CD4-positive, alpha-beta memory T cell (primary cell): ENCODE measurements at regions not wholly inside any gene's neighbourhood (a gene's known extent, or its start where the extent isn't known, plus 50 kb on each side); places are given as distances from the start of the nearest gene placed in this dataset.

Experiments used
- CTCF ChIA-PET: fragments of 350-600 bp; sonication (Branson Sonifier 250); formaldehyde crosslinking; loops from one replicate; lab custom pipeline; 2021; ENCODE audit warnings: inconsistent platforms; ENCODE audit not compliant: partially characterized antibody; lab: Charles Lee
- POLR2A ChIA-PET: fragments of 350-600 bp; sonication (Branson Sonifier 250); formaldehyde crosslinking; loops from one replicate; lab custom pipeline; 2021; ENCODE audit not compliant: partially characterized antibody; lab: Charles Lee
- DNase-seq, 5 donors: peaks; one replicate each; pipeline versions ENCODE4 v3.0.0 to v3.0.0-alpha.2; 2020 to 2022; ENCODE audit warnings: mixed read lengths in 1 of 5
- H3K27ac ChIP-seq: one replicate; pipeline ENCODE4 v1.7.0; 2013; ENCODE audit warnings: low read depth, low read length
- H3K27me3 ChIP-seq: 2 replicates; pipeline ENCODE4 v1.7.0; 2013; ENCODE audit warnings: mild to moderate bottlenecking, low read length, moderate library complexity; ENCODE audit not compliant: insufficient read depth
- H3K36me3 ChIP-seq: 2 replicates; pipeline ENCODE4 v1.7.0; 2013; ENCODE audit warnings: mild to moderate bottlenecking, low read length, moderate library complexity; ENCODE audit not compliant: insufficient read depth
- H3K4me1 ChIP-seq: 2 replicates; pipeline ENCODE4 v1.7.0; 2013; ENCODE audit warnings: mild to moderate bottlenecking, low read length, moderate library complexity; ENCODE audit not compliant: insufficient read depth
- H3K4me3 ChIP-seq, 2 donors: one replicate each; pipeline ENCODE4 v1.7.0; 2013; ENCODE audit warnings: low read length in 2 of 2, mild to moderate bottlenecking in 1 of 2
- H3K9me3 ChIP-seq, 2 donors: one replicate each; pipeline ENCODE4 v1.7.0; 2013; ENCODE audit warnings: low read length in 2 of 2, control low read depth in 1 of 2; ENCODE audit not compliant: control insufficient read depth in 1 of 2
- H3K27ac Mint-ChIP-seq, 7 donors: one replicate each; pipeline ENCODE4 v1.8.0; 2020 to 2021; ENCODE audit warnings: mixed read lengths in 7 of 7, mild to moderate bottlenecking in 6 of 7, inconsistent platforms in 3 of 7, moderate library complexity in 3 of 7
- H3K27me3 Mint-ChIP-seq, 2 donors: one replicate each; pipeline ENCODE4 v1.8.0; 2020 to 2021; ENCODE audit warnings: mixed read lengths in 2 of 2
- H3K36me3 Mint-ChIP-seq, 2 donors: one replicate each; pipeline ENCODE4 v1.8.0; 2020 to 2021; ENCODE audit warnings: mixed read lengths in 2 of 2, inconsistent platforms in 1 of 2, mild to moderate bottlenecking in 1 of 2
- H3K4me1 Mint-ChIP-seq, 4 donors: one replicate each; pipeline ENCODE4 v1.8.0; 2020 to 2021; ENCODE audit warnings: mixed read lengths in 4 of 4, mild to moderate bottlenecking in 1 of 4
- H3K4me3 Mint-ChIP-seq, 8 donors: one replicate each; pipeline ENCODE4 v1.8.0; 2020 to 2021; ENCODE audit warnings: mixed read lengths in 8 of 8, mild to moderate bottlenecking in 7 of 8, moderate library complexity in 6 of 8, inconsistent platforms in 3 of 8
- H3K9me3 Mint-ChIP-seq, 8 donors: one replicate each; pipeline ENCODE4 v1.8.0; 2020 to 2021; ENCODE audit warnings: mixed read lengths in 8 of 8, mild to moderate bottlenecking in 5 of 8, inconsistent platforms in 3 of 8, moderate library complexity in 1 of 8
- intact Hi-C: fragments of 100-400 bp; cut with micrococcal nuclease; formaldehyde crosslinking; loops from one replicate; pipeline ENCODE4 v1.15.1; 2023

DNA sequence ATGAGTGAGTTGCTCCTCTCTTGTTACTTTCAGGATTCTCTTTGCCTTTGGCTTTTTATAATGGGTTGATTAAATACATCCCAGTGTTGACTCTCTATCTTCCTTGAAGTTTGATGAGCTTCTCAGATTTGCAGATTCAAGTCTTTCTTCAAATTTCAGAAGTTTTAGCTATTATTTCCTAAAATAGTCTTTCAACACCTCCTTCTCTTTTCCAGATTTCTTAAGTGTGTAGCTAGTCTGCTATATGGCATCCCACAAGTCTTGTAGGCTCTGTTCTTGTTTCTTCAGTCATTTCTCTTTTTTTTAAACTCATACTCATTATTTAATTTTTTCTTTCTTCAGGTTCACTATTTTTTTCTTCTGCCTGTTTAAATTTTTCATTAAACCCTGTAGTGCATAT, 287.7 kb upstream of the CNTNAP5 start:
- ChIA-PET POLR2A (no interaction called here), CTCF (no interaction called here)
- no peak overlapping the region for H3K4me3 Mint-ChIP-seq
- H3K27me3 ChIP-seq, result no peaks in the 10 kb centered on the region
- no peaks in the 10 kb centered on the region for H3K4me1 Mint-ChIP-seq
- H3K27ac ChIP-seq, result no peak overlapping the region
- no peaks in the 10 kb centered on the region for H3K9me3 ChIP-seq
- no peaks in the 10 kb centered on the region for H3K36me3 Mint-ChIP-seq
- no peaks in the 10 kb centered on the region for H3K36me3 ChIP-seq
- no peaks in the 10 kb centered on the region for H3K4me1 ChIP-seq
- intact Hi-C loops, result no loop called here
- H3K4me3 ChIP-seq, result no peak overlapping the region
- H3K27me3 Mint-ChIP-seq, result no peaks in the 10 kb centered on the region
- no peak for DNase-seq
- peak overlapping the region in 1 of 7 donors; percentile 2 for H3K27ac Mint-ChIP-seq
- peaks cover 0 to 9% (median 0%) of the 10 kb centered on the region in 8 donors for H3K9me3 Mint-ChIP-seq

GRCh38 chr2:123738643-123739042, 286.4 kb upstream of the CNTNAP5 start:
- ChIA-PET POLR2A (no interaction called here), CTCF (no interaction called here)
- H3K4me3 ChIP-seq, result no peak overlapping the region
- no peaks in the 10 kb centered on the region for H3K4me1 ChIP-seq
- no peaks in the 10 kb centered on the region for H3K9me3 ChIP-seq
- peaks cover 0 to 9% (median under 1%) of the 10 kb centered on the region in 8 donors for H3K9me3 Mint-ChIP-seq
- intact Hi-C loops, result no loop called here
- DNase-seq, result no peak
- no peaks in the 10 kb centered on the region for H3K27me3 Mint-ChIP-seq
- H3K27ac ChIP-seq, result no peak overlapping the region
- no peak overlapping the region for H3K27ac Mint-ChIP-seq
- H3K36me3 ChIP-seq, result no peaks in the 10 kb centered on the region
- no peaks in the 10 kb centered on the region for H3K4me1 Mint-ChIP-seq
- no peaks in the 10 kb centered on the region for H3K27me3 ChIP-seq
- no peak overlapping the region for H3K4me3 Mint-ChIP-seq
- H3K36me3 Mint-ChIP-seq, result no peaks in the 10 kb centered on the region

DNA sequence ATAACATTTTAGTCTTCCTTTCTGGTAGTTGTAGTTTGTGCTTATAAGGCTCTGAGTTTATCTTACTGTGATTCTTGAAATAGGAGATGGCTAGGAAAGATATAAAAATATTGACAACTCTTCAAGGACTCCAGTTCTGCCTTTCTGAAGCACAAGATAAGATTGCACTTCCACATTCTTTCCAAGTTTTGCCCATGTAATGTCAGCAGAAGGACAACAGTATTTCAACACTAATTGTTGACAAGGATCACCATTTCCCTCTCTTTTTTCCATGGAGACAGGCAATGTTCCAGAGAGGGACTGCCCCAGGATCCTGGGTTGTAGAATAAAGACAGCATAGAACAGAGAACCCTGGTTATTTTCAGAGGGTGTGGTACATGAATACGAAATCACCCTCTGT, 279.1 kb upstream of the CNTNAP5 start:
- no peaks in the 10 kb centered on the region for H3K27me3 ChIP-seq
- ChIA-PET CTCF (no interaction called here), POLR2A (no interaction called here)
- no peaks in the 10 kb centered on the region for H3K9me3 ChIP-seq
- Mint-ChIP-seq H3K27ac (no peak overlapping the region), H3K4me1 (no peaks in the 10 kb centered on the region), H3K4me3 (no peak overlapping the region), H3K9me3 (peaks cover 0 to 9% (median 2%) of the 10 kb centered on the region in 8 donors), H3K36me3 (no peaks in the 10 kb centered on the region), H3K27me3 (no peaks in the 10 kb centered on the region)
- H3K36me3 ChIP-seq, result no peaks in the 10 kb centered on the region
- no peak for DNase-seq
- no peak overlapping the region for H3K4me3 ChIP-seq
- H3K4me1 ChIP-seq, result no peaks in the 10 kb centered on the region
- no peak overlapping the region for H3K27ac ChIP-seq
- intact Hi-C loops, result no loop called here

DNA sequence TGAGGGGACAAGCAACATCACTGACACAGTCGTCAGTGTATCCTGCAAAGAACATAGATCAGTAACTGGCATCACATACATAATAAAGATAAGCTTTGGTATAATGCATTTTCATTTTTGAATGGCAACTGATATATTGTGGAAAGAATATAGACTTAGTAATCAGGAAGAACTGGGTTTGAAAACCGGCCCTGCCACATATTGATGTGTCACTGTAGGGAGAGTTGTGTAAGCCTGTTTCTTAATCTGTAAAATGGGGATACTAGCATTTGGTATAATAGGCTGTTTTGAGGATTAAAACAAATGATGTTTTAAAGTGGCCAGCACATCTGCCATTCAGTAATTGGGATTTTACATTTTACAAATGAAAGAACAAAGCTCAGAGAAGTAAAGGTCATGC, 277.8 kb upstream of the CNTNAP5 start:
- no peaks in the 10 kb centered on the region for H3K4me1 Mint-ChIP-seq
- CTCF ChIA-PET, result no interaction called here
- Histone ChIP-seq H3K36me3 (no peaks in the 10 kb centered on the region), H3K9me3 (no peaks in the 10 kb centered on the region), H3K27me3 (no peaks in the 10 kb centered on the region), H3K4me3 (no peak overlapping the region), H3K4me1 (no peaks in the 10 kb centered on the region), H3K27ac (no peak overlapping the region)
- DNase-seq, result no peak
- POLR2A ChIA-PET, result no interaction called here
- H3K27ac Mint-ChIP-seq, result no peak overlapping the region
- H3K36me3 Mint-ChIP-seq, result no peaks in the 10 kb centered on the region
- H3K4me3 Mint-ChIP-seq, result no peak overlapping the region
- intact Hi-C loops, result no loop called here
- H3K27me3 Mint-ChIP-seq, result no peaks in the 10 kb centered on the region
- H3K9me3 Mint-ChIP-seq, result peaks cover 0 to 9% (median 2%) of the 10 kb centered on the region in 8 donors

GRCh38 chr2:123762221-123762620, 262.9 kb upstream of the CNTNAP5 start:
- H3K4me1 ChIP-seq, result no peaks in the 10 kb centered on the region
- no peak overlapping the region for H3K27ac Mint-ChIP-seq
- no peak overlapping the region for H3K4me3 ChIP-seq
- intact Hi-C loops, result no loop called here
- H3K4me3 Mint-ChIP-seq, result peak overlapping the region in 1 of 8 donors; percentile 56
- no peaks in the 10 kb centered on the region for H3K9me3 ChIP-seq
- H3K27ac ChIP-seq, result no peak overlapping the region
- no peak for DNase-seq
- CTCF ChIA-PET, result no interaction called here
- peaks cover 0 to 25% (median 17%) of the 10 kb centered on the region in 8 donors for H3K9me3 Mint-ChIP-seq
- POLR2A ChIA-PET, result no interaction called here
- no peaks in the 10 kb centered on the region for H3K36me3 Mint-ChIP-seq
- no peaks in the 10 kb centered on the region for H3K4me1 Mint-ChIP-seq
- H3K27me3 ChIP-seq, result no peaks in the 10 kb centered on the region
- no peaks in the 10 kb centered on the region for H3K36me3 ChIP-seq
- no peaks in the 10 kb centered on the region for H3K27me3 Mint-ChIP-seq

DNA sequence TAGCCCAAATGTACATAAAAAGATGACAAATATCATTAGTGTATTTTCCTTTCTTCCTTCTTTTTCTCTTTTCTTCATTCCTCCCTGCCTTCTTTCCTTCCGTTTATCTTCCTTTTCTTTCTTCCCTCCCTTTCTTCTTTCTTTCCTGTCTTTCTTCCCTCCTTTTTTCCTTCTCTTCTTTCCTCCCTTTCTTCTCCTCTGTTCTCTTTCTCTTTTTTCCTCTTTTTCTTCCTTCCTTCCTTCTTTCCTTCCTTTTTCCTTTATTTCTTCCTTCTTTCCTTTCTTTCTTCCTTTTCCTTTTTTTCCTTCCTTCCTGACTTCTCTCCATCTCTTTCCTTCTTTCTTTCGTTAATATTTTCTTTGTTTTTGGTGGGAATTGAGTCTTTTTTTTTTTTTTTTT, 256.9 kb upstream of the CNTNAP5 start:
- Histone ChIP-seq H3K9me3 (no peaks in the 10 kb centered on the region), H3K27me3 (no peaks in the 10 kb centered on the region), H3K27ac (no peak overlapping the region), H3K36me3 (no peaks in the 10 kb centered on the region), H3K4me3 (no peak overlapping the region), H3K4me1 (no peaks in the 10 kb centered on the region)
- POLR2A ChIA-PET, result no interaction called here
- CTCF ChIA-PET, result no interaction called here
- no peak overlapping the region for H3K4me3 Mint-ChIP-seq
- no peak overlapping the region for H3K27ac Mint-ChIP-seq
- no peaks in the 10 kb centered on the region for H3K4me1 Mint-ChIP-seq
- intact Hi-C loops, result no loop called here
- no peaks in the 10 kb centered on the region for H3K27me3 Mint-ChIP-seq
- peaks cover 0 to 28% (median 11%) of the 10 kb centered on the region in 8 donors for H3K9me3 Mint-ChIP-seq
- no peaks in the 10 kb centered on the region for H3K36me3 Mint-ChIP-seq
- no peak for DNase-seq

DNA sequence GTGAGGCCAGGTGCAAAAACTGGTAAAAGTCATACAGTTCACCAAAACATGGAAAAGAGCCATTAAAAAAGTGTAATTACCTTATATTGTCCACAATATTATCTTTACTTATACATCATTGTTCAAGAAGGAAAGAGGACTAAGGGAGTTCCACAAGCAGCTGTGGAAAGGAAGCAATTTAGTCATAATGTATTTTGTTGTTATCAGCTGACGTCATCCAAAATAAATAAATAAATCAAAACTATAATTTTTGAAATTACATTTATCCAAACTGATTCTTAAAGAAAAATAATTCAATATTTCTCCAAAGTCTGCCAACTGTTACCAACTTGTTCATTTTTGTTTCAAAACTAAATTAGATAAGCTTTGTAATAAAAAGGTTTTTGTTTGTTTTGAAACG, 256.1 kb upstream of the CNTNAP5 start:
- Histone ChIP-seq H3K36me3 (no peaks in the 10 kb centered on the region), H3K27me3 (no peaks in the 10 kb centered on the region), H3K9me3 (no peaks in the 10 kb centered on the region), H3K4me3 (no peak overlapping the region), H3K27ac (no peak overlapping the region), H3K4me1 (no peaks in the 10 kb centered on the region)
- H3K4me3 Mint-ChIP-seq, result no peak overlapping the region
- no peaks in the 10 kb centered on the region for H3K27me3 Mint-ChIP-seq
- peaks cover 0 to 27% (median 12%) of the 10 kb centered on the region in 8 donors for H3K9me3 Mint-ChIP-seq
- DNase-seq, result no peak
- intact Hi-C loops, result no loop called here
- ChIA-PET CTCF (no interaction called here), POLR2A (no interaction called here)
- H3K4me1 Mint-ChIP-seq, result no peaks in the 10 kb centered on the region
- H3K27ac Mint-ChIP-seq, result no peak overlapping the region
- H3K36me3 Mint-ChIP-seq, result no peaks in the 10 kb centered on the region
